ENCODE measurements at regions not wholly inside any gene's neighbourhood (a gene's known extent, or its start where the extent isn't known, plus 50 kb on each side); places are given as distances from the start of the nearest gene placed in this dataset.

- no peaks in the 10 kb centered on the region for H3K9me3 ChIP-seq (ENCODE audit: low read depth, low read length, poor library complexity, severe bottlenecking)
- ChIA-PET CTCF (no interaction called here), POLR2A (ENCODE audit: low non-redundant PET) (no interaction called here)
- no peak for DNase-seq (ENCODE audit: low spot score)
- TF ChIP-seq EZH2 (IDR thresholded peaks at IDR 0.05; ENCODE audit: borderline replicate concordance, low read depth, low read length, poor library complexity, severe bottlenecking) (no peak), CTCF (conservative IDR thresholded peaks at IDR 0.05; ENCODE audit: low read depth, low read length) (no peak)
- no peak overlapping the region for H3K4me3 ChIP-seq (ENCODE audit: low read depth, low read length, poor library complexity, severe bottlenecking)
- no TSS peak for BruUV-seq (replicated peaks)
- no peaks in the 10 kb centered on the region for H3K36me3 ChIP-seq (ENCODE audit: insufficient read depth, low read length, poor library complexity, severe bottlenecking)
- intact Hi-C loops (cut with micrococcal nuclease; ENCODE audit: unreplicated experiment), result no loop called here
- H3K27ac ChIP-seq (ENCODE audit: low read depth, low read length, poor library complexity, severe bottlenecking), result no peak overlapping the region
- H3K4me1 ChIP-seq (ENCODE audit: insufficient read depth, low read length, poor library complexity, severe bottlenecking), result no peaks in the 10 kb centered on the region
- no peaks in the 10 kb centered on the region for H3K27me3 ChIP-seq (replicated peaks; ENCODE audit: insufficient read depth, low read depth, low read length, poor library complexity)
Measured at GRCh38 chr16:26709754-26710153, 357.0 kb upstream of the C16orf82 start.

GRCh38 chr16:26710450-26710849 is 356.3 kb upstream of the C16orf82 start:
- Histone ChIP-seq H3K4me3 (ENCODE audit: low read depth, low read length, poor library complexity, severe bottlenecking) (no peak overlapping the region), H3K27ac (ENCODE audit: low read depth, low read length, poor library complexity, severe bottlenecking) (no peak overlapping the region), H3K36me3 (ENCODE audit: insufficient read depth, low read length, poor library complexity, severe bottlenecking) (no peaks in the 10 kb centered on the region), H3K4me1 (ENCODE audit: insufficient read depth, low read length, poor library complexity, severe bottlenecking) (no peaks in the 10 kb centered on the region), H3K9me3 (ENCODE audit: low read depth, low read length, poor library complexity, severe bottlenecking) (no peaks in the 10 kb centered on the region), H3K27me3 (replicated peaks; ENCODE audit: insufficient read depth, low read depth, low read length, poor library complexity) (no peaks in the 10 kb centered on the region)
- BruUV-seq (replicated peaks), result no TSS peak
- ChIA-PET CTCF (no interaction called here), POLR2A (ENCODE audit: low non-redundant PET) (no interaction called here)
- intact Hi-C loops (cut with micrococcal nuclease; ENCODE audit: unreplicated experiment), result no loop called here
- TF ChIP-seq CTCF (conservative IDR thresholded peaks at IDR 0.05; ENCODE audit: low read depth, low read length), result no peak
- peak; percentile 28 for DNase-seq (ENCODE audit: low spot score)

- Histone ChIP-seq H3K27me3 (replicated peaks; ENCODE audit: insufficient read depth, low read depth, low read length, poor library complexity) (no peaks in the 10 kb centered on the region), H3K27ac (ENCODE audit: low read depth, low read length, poor library complexity, severe bottlenecking) (no peak overlapping the region), H3K36me3 (ENCODE audit: insufficient read depth, low read length, poor library complexity, severe bottlenecking) (no peaks in the 10 kb centered on the region), H3K4me3 (ENCODE audit: low read depth, low read length, poor library complexity, severe bottlenecking) (no peak overlapping the region), H3K4me1 (ENCODE audit: insufficient read depth, low read length, poor library complexity, severe bottlenecking) (peaks cover 1% of the 10 kb centered on the region), H3K9me3 (ENCODE audit: low read depth, low read length, poor library complexity, severe bottlenecking) (no peaks in the 10 kb centered on the region)
- ChIA-PET POLR2A (ENCODE audit: low non-redundant PET) (no interaction called here), CTCF (no interaction called here)
- TF ChIP-seq CTCF (conservative IDR thresholded peaks at IDR 0.05; ENCODE audit: low read depth, low read length) (no peak), EZH2 (IDR thresholded peaks at IDR 0.05; ENCODE audit: borderline replicate concordance, low read depth, low read length, poor library complexity, severe bottlenecking) (no peak)
- DNase-seq (ENCODE audit: low spot score), result no peak
- intact Hi-C loops (cut with micrococcal nuclease; ENCODE audit: unreplicated experiment), result no loop called here
- BruUV-seq (replicated peaks), result no TSS peak
Measured at GRCh38 chr16:26712876-26713275, 353.9 kb upstream of the C16orf82 start.
